ENCODE measurements at regions not wholly inside any gene's neighbourhood (a gene's known extent, or its start where the extent isn't known, plus 50 kb on each side); places are given as distances from the start of the nearest gene placed in this dataset.

DNA sequence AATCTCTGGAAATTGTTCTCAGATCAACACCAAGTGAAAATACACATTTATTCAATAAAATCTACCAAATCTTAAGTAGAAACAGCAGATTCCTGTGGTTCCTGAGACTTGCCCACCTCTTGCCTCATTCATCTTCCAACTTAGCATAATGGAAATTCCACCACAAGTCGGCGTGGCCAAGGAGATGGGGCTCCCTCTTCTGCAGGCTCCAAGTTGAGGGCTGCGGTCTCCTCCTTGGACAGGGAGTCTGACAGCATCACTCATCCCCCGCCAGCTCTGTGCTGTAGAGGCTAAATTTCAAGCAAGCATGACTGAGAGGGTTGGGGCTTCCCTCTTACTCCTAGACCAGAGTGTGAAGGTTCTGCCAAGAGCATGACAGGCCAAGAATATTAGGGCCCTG lies 273.7 kb downstream of the DIRAS2 start:
- TF ChIP-seq, protein P1, sequence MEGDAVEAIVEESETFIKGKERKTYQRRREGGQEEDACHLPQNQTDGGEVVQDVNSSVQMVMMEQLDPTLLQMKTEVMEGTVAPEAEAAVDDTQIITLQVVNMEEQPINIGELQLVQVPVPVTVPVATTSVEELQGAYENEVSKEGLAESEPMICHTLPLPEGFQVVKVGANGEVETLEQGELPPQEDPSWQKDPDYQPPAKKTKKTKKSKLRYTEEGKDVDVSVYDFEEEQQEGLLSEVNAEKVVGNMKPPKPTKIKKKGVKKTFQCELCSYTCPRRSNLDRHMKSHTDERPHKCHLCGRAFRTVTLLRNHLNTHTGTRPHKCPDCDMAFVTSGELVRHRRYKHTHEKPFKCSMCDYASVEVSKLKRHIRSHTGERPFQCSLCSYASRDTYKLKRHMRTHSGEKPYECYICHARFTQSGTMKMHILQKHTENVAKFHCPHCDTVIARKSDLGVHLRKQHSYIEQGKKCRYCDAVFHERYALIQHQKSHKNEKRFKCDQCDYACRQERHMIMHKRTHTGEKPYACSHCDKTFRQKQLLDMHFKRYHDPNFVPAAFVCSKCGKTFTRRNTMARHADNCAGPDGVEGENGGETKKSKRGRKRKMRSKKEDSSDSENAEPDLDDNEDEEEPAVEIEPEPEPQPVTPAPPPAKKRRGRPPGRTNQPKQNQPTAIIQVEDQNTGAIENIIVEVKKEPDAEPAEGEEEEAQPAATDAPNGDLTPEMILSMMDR (IDR thresholded peaks at IDR 0.05): no peak
- TF ChIP-seq MXI1 (IDR thresholded peaks at IDR 0.05; ENCODE audit: low read depth, low read length) (no peak), EZH2phosphoT487 (IDR thresholded peaks at IDR 0.05; ENCODE audit: borderline replicate concordance, low read depth) (no peak), MEF2A (IDR thresholded peaks at IDR 0.05; ENCODE audit: borderline replicate concordance, low read depth) (no peak), POLR2AphosphoS5 (IDR thresholded peaks at IDR 0.05; ENCODE audit: low read depth, low read length) (no peak), GATA2 (CRISPR knock-in tag; IDR thresholded peaks at IDR 0.05) (no peak), CHD2 (IDR thresholded peaks at IDR 0.05; ENCODE audit: low read length, partially characterized antibody) (no peak), FOXJ3 (CRISPR knock-in tag; IDR thresholded peaks at IDR 0.05) (no peak), EP300 (IDR thresholded peaks at IDR 0.05; ENCODE audit: borderline replicate concordance in 1 of 2, low read depth in 1 of 2, low read length in 1 of 2) (no peak)
- TF ChIP-seq, protein P2, sequence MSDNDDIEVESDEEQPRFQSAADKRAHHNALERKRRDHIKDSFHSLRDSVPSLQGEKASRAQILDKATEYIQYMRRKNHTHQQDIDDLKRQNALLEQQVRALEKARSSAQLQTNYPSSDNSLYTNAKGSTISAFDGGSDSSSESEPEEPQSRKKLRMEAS (IDR thresholded peaks at IDR 0.05; ENCODE audit: low read depth): no peak
- TF ChIP-seq, protein P3, sequence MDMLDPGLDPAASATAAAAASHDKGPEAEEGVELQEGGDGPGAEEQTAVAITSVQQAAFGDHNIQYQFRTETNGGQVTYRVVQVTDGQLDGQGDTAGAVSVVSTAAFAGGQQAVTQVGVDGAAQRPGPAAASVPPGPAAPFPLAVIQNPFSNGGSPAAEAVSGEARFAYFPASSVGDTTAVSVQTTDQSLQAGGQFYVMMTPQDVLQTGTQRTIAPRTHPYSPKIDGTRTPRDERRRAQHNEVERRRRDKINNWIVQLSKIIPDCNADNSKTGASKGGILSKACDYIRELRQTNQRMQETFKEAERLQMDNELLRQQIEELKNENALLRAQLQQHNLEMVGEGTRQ (IDR thresholded peaks at IDR 0.05; ENCODE audit: borderline replicate concordance, low read depth, low read length): no peak
- TF ChIP-seq, protein P4, sequence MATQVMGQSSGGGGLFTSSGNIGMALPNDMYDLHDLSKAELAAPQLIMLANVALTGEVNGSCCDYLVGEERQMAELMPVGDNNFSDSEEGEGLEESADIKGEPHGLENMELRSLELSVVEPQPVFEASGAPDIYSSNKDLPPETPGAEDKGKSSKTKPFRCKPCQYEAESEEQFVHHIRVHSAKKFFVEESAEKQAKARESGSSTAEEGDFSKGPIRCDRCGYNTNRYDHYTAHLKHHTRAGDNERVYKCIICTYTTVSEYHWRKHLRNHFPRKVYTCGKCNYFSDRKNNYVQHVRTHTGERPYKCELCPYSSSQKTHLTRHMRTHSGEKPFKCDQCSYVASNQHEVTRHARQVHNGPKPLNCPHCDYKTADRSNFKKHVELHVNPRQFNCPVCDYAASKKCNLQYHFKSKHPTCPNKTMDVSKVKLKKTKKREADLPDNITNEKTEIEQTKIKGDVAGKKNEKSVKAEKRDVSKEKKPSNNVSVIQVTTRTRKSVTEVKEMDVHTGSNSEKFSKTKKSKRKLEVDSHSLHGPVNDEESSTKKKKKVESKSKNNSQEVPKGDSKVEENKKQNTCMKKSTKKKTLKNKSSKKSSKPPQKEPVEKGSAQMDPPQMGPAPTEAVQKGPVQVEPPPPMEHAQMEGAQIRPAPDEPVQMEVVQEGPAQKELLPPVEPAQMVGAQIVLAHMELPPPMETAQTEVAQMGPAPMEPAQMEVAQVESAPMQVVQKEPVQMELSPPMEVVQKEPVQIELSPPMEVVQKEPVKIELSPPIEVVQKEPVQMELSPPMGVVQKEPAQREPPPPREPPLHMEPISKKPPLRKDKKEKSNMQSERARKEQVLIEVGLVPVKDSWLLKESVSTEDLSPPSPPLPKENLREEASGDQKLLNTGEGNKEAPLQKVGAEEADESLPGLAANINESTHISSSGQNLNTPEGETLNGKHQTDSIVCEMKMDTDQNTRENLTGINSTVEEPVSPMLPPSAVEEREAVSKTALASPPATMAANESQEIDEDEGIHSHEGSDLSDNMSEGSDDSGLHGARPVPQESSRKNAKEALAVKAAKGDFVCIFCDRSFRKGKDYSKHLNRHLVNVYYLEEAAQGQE (IDR thresholded peaks at IDR 0.05; ENCODE audit: low read depth, low read length): no peak
- TF ChIP-seq, protein P5, sequence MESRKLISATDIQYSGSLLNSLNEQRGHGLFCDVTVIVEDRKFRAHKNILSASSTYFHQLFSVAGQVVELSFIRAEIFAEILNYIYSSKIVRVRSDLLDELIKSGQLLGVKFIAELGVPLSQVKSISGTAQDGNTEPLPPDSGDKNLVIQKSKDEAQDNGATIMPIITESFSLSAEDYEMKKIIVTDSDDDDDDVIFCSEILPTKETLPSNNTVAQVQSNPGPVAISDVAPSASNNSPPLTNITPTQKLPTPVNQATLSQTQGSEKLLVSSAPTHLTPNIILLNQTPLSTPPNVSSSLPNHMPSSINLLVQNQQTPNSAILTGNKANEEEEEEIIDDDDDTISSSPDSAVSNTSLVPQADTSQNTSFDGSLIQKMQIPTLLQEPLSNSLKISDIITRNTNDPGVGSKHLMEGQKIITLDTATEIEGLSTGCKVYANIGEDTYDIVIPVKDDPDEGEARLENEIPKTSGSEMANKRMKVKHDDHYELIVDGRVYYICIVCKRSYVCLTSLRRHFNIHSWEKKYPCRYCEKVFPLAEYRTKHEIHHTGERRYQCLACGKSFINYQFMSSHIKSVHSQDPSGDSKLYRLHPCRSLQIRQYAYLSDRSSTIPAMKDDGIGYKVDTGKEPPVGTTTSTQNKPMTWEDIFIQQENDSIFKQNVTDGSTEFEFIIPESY (IDR thresholded peaks at IDR 0.05; ENCODE audit: borderline replicate concordance, low read depth): no peak

Data from SK-N-SH (cell line).